GM23248 (cell line): ENCODE measurements at regions not wholly inside any gene's neighbourhood (a gene's known extent, or its start where the extent isn't known, plus 50 kb on each side); places are given as distances from the start of the nearest gene placed in this dataset.

Experiments
- EZH2 ChIP-seq: fragments of 200-600 bp; sonication (generic); IDR thresholded peaks from 2 replicates; pipeline ENCODE4 v1.6.1; 2018; ENCODE audit warnings: antibody characterized with exemption, mild to moderate bottlenecking; ENCODE audit not compliant: insufficient read depth, poor library complexity, severe bottlenecking
- EZH2phosphoT487 ChIP-seq: fragments of 200-600 bp; sonication (generic); IDR thresholded peaks from 2 replicates; pipeline ENCODE4 v1.6.1; 2018; ENCODE audit warnings: antibody characterized with exemption, moderate library complexity, mild to moderate bottlenecking, low read depth; ENCODE audit not compliant: insufficient read depth

DNA sequence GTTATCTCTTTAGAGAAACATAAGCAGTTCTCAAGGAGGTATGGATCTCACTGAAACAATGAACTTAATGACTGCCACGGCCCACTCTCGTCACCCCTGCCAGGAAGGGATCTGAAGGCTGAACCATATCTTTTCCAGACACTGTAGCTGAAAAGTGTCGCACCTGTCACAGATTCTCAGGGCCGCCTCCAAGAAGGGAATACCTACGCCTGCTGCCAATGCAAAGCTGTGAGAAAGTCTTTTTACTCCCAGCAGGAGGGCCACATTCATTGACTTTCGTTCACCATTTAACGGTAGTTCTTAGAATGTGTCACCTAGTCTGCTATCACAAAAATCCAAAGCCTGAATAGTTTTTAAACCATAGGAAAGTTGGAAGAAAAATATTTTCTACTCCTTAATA is 66.7 kb upstream of the SH3BP4 start:
- TF ChIP-seq EZH2 (no peak), EZH2phosphoT487 (no peak)
